ENCODE measurements at regions not wholly inside any gene's neighbourhood (a gene's known extent, or its start where the extent isn't known, plus 50 kb on each side); places are given as distances from the start of the nearest gene placed in this dataset.

DNA sequence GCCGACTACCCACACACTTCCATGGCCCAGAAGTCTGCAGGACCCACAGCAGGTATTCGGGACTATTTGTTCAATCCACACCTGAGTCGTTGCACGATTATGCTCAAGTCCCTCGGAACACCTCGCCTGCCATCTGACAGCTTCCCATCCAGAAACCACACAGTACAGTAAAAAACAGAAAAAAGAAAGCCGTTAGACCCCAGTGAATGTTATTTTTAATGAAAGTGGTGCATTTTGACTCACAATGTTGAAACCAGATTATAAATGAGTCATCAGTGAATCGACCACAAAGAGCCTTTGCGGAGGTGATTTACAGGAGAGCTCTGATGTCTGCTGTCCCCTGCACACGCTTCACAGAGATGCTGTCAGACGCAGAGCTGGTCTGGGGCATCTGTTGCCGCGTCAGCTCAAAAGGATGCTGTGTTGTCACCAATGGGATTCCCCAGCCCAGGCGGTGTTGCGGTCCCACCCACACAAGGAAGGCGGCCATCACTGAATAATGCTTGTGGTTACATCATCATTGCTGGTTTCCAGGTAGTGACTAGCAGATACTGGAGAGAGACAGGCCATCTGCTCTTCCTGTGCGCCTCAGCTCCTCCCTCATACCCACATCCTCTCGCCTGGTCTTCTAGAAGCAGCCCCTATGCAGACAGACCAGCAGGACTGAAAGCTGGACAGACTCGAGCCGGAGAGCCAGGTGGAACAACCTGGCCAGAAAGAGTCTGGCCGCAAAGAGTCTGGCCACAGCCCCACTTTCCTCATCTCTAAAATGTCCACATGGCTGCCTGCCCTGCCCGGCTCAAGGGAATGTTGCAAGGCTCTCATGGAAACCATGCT lies 116.8 kb downstream of the TOMM20 start:
- Histone ChIP-seq H3K9me3 (ENCODE audit: low read length) (peaks cover 3% of the 10 kb centered on the region), H3K36me3 (ENCODE audit: insufficient read depth, low read length) (no peaks in the 10 kb centered on the region), H3K27ac (ENCODE audit: low read length) (no peak overlapping the region), H2AFZ (ENCODE audit: low read depth, low read length) (no peak overlapping the region), H3F3A (ENCODE audit: insufficient read depth, low read length, poor library complexity, severe bottlenecking) (no peaks in the 10 kb centered on the region), H3K9me2 (ENCODE audit: insufficient read depth, low read length) (no peaks in the 10 kb centered on the region), H3K4me2 (ENCODE audit: low read length) (no peak overlapping the region), H3K27me3 (ENCODE audit: insufficient read depth, low read depth, low read length) (no peaks in the 10 kb centered on the region), H3K9ac (ENCODE audit: low read length) (no peak overlapping the region), H4K20me1 (ENCODE audit: insufficient read depth) (no peaks in the 10 kb centered on the region), H3K79me2 (replicated peaks; ENCODE audit: insufficient read depth, low read length) (no peaks in the 10 kb centered on the region), H3K4me3 (ENCODE audit: low read length) (no peak overlapping the region)
- TF ChIP-seq EZH2 (IDR thresholded peaks at IDR 0.05; ENCODE audit: borderline replicate concordance, insufficient read depth, low read length, poor library complexity, severe bottlenecking) (no peak), TAF1 (IDR thresholded peaks at IDR 0.05; ENCODE audit: low read depth) (no peak), RAD21 (conservative IDR thresholded peaks at IDR 0.05) (no peak), SMC3 (conservative IDR thresholded peaks at IDR 0.05; ENCODE audit: poor library complexity) (no peak)

DNA sequence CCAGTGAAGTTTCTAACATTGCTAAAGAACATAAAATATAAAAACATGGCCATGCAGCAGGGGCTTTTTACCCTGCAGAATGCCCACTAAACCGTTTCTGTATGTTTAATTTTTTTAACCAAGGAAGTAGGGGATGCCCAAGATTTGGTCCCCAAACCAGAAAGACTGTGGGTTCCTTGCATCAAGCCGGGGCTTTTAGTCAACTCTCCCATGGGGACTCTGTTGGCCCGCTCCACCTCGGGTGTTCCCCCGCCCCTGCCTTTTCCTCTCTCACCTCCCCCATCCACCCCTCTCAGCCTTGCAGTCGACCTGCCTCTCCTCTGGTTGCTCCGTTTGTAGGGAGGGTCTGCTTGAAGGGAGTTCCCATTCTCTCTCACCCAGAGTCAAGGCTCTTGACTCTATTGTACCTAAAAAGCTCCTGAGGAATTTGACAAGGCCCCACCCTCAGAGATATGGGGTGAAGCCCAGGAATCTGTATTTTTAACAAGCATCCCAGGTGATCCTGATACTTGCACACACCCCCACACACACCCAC lies 117.5 kb downstream of the TOMM20 start:
- H3K9ac ChIP-seq (ENCODE audit: low read length): no peak overlapping the region
- no peaks in the 10 kb centered on the region for H3K36me3 ChIP-seq (ENCODE audit: insufficient read depth, low read length)
- H3K79me2 ChIP-seq (replicated peaks; ENCODE audit: insufficient read depth, low read length): no peaks in the 10 kb centered on the region
- no peak overlapping the region for H3K4me2 ChIP-seq (ENCODE audit: low read length)
- H3K27ac ChIP-seq (ENCODE audit: low read length): no peak overlapping the region
- H4K20me1 ChIP-seq (ENCODE audit: insufficient read depth): no peaks in the 10 kb centered on the region
- no peak overlapping the region for H2AFZ ChIP-seq (ENCODE audit: low read depth, low read length)
- H3K4me3 ChIP-seq (ENCODE audit: low read length): no peak overlapping the region
- no peak for TF ChIP-seq POLR2AphosphoS5 (IDR thresholded peaks at IDR 0.05)
- TF ChIP-seq RAD21 (conservative IDR thresholded peaks at IDR 0.05): no peak
- no peak for TF ChIP-seq CTCF (IDR thresholded peaks at IDR 0.05; ENCODE audit: poor library complexity, severe bottlenecking)
- no peak for TF ChIP-seq EZH2 (IDR thresholded peaks at IDR 0.05; ENCODE audit: borderline replicate concordance, insufficient read depth, low read length, poor library complexity, severe bottlenecking)
- no peak for TF ChIP-seq TAF1 (IDR thresholded peaks at IDR 0.05; ENCODE audit: low read depth)
- no peak for TF ChIP-seq EP300 (conservative IDR thresholded peaks at IDR 0.05; ENCODE audit: poor library complexity, severe bottlenecking)
- no peak for TF ChIP-seq SMC3 (conservative IDR thresholded peaks at IDR 0.05; ENCODE audit: poor library complexity)
- TF ChIP-seq, protein P1, sequence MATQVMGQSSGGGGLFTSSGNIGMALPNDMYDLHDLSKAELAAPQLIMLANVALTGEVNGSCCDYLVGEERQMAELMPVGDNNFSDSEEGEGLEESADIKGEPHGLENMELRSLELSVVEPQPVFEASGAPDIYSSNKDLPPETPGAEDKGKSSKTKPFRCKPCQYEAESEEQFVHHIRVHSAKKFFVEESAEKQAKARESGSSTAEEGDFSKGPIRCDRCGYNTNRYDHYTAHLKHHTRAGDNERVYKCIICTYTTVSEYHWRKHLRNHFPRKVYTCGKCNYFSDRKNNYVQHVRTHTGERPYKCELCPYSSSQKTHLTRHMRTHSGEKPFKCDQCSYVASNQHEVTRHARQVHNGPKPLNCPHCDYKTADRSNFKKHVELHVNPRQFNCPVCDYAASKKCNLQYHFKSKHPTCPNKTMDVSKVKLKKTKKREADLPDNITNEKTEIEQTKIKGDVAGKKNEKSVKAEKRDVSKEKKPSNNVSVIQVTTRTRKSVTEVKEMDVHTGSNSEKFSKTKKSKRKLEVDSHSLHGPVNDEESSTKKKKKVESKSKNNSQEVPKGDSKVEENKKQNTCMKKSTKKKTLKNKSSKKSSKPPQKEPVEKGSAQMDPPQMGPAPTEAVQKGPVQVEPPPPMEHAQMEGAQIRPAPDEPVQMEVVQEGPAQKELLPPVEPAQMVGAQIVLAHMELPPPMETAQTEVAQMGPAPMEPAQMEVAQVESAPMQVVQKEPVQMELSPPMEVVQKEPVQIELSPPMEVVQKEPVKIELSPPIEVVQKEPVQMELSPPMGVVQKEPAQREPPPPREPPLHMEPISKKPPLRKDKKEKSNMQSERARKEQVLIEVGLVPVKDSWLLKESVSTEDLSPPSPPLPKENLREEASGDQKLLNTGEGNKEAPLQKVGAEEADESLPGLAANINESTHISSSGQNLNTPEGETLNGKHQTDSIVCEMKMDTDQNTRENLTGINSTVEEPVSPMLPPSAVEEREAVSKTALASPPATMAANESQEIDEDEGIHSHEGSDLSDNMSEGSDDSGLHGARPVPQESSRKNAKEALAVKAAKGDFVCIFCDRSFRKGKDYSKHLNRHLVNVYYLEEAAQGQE (IDR thresholded peaks at IDR 0.05; ENCODE audit: borderline replicate concordance): no peak
- no peak for TF ChIP-seq MXI1 (conservative IDR thresholded peaks at IDR 0.05; ENCODE audit: poor library complexity, severe bottlenecking)
- H3K9me3 ChIP-seq (ENCODE audit: low read length): peaks cover 3% of the 10 kb centered on the region
- H3K9me2 ChIP-seq (ENCODE audit: insufficient read depth, low read length): no peaks in the 10 kb centered on the region
- H3K27me3 ChIP-seq (ENCODE audit: insufficient read depth, low read depth, low read length): no peaks in the 10 kb centered on the region
- no peaks in the 10 kb centered on the region for H3F3A ChIP-seq (ENCODE audit: insufficient read depth, low read length, poor library complexity, severe bottlenecking)

Measured in neural cell (in vitro differentiated cells).